GM21619 (cell line): ENCODE measurements at regions not wholly inside any gene's neighbourhood (a gene's known extent, or its start where the extent isn't known, plus 50 kb on each side); places are given as distances from the start of the nearest gene placed in this dataset.
"Not testable (repeated sequence)": the region's sequence is repeated elsewhere in the genome, so short reads cannot be mapped to it uniquely, and the experiment has no call there.

Experiments used
- ATAC-seq: cut with Tn5 transposase; IDR thresholded peaks from one replicate; pipeline ENCODE4 v1.9.1; 2021; ENCODE audit not compliant: unreplicated experiment

DNA sequence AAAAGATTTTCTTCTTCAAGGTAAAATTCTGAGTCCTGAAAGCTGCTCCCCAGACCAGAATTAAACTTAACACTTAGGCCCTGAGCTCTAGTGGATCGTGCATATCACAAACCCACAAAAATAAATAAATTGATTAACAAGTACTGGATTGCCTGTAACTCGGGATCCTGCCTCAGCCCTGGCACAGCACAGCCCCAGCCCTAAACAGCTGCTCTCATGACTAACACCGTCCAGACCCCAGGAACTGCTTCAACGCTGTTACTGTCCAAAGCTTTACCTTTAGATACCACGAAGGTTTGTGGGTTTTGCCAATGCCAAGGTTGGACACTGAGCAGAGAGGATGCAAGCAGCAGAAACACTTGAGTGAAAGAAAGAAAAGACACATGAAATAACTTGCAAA is 172.5 kb downstream of the COPRS start:
- ATAC-seq, result no peak

GRCh38 chr17:31684901-31685300 is 174.1 kb downstream of the COPRS start:
- no peak for ATAC-seq

- ATAC-seq, result no peak
Observed at GRCh38 chr17:31680126-31680525, 178.9 kb downstream of the COPRS start.

- no peak for ATAC-seq
Observed at GRCh38 chr17:31679667-31680066, 179.4 kb downstream of the COPRS start.

GRCh38 chr17:31678431-31678830 is 180.6 kb downstream of the COPRS start:
- ATAC-seq, result no peak

DNA sequence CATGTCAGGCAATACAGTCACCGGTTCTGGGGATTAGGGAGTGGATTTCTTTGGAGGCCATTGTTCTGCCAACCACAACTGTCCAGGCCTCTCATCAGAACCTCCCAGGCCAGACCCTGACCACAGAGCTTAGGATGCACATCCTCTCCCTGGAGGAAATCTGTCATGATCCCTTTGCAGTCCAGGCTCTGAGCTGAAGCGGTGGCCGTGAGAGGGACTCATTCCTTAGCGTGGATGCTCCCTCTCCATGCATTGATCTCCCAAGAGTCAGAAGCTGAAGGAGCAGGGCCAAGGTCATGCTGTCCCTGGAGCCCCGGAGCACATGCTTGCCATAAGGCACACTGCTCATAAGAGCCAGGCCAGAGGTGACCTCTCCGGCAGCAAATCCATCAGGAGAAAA is 181.4 kb downstream of the COPRS start:
- ATAC-seq, result no peak

DNA sequence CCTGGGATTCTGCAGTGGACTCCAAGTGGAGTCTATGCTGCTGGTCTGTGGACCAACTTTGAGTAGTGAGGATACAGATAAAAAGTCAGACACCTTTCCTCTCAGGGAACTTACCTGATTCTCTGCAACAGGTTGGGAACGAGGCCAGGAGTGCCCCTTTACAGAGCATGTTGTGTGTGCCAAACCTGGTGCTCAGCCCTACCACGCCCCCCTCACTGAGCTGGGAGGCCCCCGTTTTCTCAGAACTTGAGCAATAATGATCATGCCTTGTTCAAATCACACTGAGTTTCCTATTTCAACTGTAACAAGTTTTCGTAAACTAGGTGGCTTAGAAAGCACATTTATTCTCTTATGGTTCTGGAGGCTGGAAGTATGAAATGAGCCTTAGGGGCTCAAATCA is 182.0 kb downstream of the COPRS start:
- ATAC-seq, result no peak

DNA sequence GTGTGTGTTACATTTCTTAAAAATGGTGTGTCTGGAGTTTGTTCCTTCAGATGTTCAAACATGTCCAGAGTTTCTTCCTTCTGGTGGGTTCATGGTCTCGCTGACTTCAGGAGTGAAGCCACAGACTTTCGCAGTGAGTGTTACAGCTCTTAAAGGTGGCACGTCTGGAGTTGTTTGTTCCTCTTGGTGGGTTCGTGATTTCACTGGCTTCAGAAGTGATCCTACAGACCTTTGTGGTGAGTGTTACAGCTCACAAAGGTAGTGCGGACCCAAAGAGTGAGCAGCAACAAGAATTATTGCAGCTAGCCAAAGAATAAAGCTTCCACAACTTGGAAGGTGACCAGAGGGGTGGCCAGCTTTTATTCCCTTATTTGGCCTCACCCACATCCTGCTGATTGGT is 183.7 kb downstream of the COPRS start:
- ATAC-seq, result not testable (repeated sequence)

DNA sequence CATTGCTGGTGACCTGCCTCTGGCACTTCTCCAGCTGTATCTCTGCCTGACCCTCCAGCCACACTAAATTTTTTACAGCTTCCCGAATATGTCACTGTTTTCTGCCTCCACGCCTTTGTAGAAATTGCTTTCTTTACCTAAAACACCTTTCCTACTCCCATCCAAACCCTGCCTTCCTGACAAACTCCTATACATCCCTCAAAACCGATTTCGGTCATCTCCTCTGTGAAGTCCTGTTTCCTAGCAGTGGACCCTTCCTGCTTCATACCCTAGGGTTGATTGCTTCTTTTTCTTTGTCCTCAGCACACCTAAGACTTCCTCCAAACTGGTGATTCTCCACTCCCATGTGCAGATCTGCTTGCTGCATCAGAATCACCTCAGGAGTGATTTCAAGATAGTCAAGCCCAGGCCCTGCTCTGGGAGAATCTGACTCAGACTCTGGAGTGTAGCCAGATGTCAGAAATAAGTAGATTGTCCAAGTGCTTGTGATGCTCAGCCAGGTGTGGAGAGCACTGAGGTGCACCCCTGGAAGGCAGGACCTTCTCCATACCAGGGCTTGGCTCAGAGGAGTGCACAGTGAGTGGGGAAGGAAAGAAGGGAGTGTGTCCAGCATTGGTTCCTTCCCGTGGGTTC is 184.2 kb downstream of the COPRS start:
- ATAC-seq, result no peak

GRCh38 chr17:31674305-31674704 is 184.7 kb downstream of the COPRS start:
- ATAC-seq, result no peak

DNA sequence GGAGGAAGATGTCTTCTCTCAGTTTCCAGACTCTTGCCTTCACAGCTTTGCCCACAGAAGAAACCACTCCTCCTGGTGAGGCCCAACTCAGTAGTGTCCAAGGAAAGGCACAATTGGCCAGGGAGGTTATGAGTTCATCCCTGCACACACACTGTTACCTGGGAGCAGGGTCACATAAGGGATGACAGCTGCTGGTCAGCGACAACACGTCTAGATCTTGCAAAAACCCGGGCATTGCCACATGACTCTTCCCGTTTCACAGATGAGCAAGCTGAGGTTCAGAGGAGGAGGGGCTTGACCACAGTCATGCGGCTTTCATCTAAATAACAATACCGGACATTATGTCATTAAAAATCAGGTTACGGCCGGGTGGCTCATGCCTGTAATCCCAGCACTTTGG is 186.0 kb downstream of the COPRS start:
- no peak for ATAC-seq

DNA sequence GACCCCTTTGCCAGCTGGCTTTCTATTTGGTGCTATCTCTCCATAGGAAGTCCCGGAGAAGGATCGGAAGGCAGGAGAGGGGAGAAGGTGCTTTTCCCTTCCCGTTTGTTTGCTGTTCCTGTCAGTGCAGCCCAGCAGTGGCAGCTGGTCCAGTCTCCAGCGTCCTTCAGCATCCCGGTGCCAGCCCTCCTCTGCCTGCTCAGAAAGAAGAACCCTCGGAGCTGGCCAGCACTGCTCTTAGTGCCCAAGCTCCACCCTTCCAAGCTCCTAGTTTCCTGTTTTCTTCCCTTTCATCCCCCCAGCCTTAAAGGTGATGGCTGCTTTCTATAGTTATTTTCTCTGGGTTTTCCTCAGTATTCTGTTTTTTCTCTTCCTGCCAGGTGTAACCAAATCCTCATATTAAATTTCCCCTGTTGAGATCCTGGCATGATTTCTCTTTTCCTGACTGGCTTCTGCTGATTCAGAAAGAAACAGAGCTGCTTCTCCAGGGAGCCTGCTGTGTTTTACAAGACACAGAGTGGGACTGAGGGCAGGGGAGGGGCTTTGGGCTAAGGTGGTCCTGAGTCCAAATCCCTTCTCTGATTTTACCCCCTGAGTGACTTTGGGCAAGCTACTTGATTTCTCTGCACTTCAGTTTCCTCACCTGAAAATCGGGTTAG is 186.8 kb downstream of the COPRS start:
- no peak for ATAC-seq

DNA sequence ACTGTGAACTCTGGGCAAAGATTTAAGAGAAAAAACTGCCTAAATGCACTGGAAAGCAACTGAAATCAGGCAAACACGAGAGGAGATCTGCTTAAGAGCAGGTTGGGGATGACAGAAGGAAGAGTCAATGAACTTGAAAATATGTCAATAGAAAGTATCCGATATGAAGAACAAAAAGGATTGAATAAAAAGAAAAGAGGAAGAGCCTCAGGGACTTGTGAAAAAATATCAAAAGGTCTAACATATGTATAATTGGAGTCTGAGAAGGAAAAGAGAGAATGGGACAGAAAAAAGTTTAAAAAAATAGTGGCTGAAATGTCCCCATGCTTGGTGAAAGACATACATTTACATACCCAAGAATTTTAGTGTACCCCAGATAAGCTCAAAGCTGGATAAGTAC is 195.5 kb downstream of the COPRS start:
- no peak for ATAC-seq

DNA sequence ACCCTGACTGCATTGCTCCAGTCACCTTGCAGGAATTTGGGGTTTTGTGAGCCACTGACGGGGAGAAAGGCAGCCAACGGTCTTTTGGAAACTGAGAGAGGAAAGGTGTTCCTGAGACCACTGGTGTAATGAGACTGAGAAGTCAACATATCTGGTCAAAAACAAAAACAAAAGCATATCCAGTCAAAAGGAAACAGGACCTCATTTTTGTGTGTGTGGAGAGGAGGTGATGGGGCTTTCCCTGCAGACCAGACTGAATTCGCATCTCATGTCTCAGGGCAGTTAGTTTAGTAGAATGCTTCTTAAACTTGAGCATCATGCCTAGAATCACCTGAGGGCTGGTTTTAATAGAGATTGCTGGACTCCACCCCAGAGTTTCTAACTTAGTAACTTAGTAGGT is 198.4 kb downstream of the COPRS start:
- no peak for ATAC-seq

DNA sequence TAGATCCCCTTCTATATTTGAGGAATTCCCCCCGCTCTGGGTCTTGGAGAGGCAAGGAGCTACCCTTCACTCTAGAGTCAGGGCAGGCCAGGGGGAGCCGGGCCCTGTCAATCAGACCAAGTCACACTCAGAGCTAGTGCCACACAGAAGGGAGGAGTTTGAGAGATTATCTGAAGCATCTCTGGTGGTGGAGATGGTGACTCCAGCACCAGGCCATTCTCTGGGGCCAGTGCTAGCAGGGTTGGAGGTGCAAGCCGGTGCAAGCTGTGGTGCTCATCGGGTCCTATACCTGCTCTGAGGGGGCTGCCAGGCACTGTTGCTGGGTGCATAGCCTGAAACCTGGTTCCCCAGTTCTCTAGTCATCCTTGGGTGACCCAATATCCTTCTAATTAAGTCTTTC is 201.2 kb downstream of the COPRS start:
- no peak for ATAC-seq

GRCh38 chr17:31654936-31655335 is 204.1 kb downstream of the COPRS start:
- no peak for ATAC-seq

DNA sequence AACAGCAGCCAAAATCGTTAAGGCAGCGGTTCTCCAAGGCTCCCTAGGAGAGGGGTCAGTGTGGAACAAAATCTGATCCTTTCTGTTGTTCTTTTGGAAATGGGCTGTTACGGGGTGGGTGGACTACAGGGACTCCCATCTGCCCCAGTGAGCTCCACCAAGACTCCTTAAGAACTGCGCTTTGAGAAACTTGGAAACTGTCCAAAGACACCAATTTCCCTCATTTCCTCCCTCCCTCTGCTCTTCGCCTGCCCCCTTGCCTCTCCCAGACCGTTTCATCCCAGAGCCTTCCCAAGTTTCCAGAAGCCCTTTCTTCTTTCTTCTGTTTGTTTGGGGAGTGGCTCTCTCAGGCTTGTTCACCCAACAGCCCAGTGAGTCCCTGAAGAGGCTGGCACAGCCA is 205.4 kb downstream of the COPRS start:
- no peak for ATAC-seq

- ATAC-seq, result no peak
Observed at GRCh38 chr17:31650756-31651520, 208.1 kb downstream of the COPRS start.

- no peak for ATAC-seq
Observed at GRCh38 chr17:31649302-31649701, 209.7 kb downstream of the COPRS start.

- ATAC-seq, result no peak
Observed at GRCh38 chr17:31647661-31648060, 211.4 kb downstream of the COPRS start.

DNA sequence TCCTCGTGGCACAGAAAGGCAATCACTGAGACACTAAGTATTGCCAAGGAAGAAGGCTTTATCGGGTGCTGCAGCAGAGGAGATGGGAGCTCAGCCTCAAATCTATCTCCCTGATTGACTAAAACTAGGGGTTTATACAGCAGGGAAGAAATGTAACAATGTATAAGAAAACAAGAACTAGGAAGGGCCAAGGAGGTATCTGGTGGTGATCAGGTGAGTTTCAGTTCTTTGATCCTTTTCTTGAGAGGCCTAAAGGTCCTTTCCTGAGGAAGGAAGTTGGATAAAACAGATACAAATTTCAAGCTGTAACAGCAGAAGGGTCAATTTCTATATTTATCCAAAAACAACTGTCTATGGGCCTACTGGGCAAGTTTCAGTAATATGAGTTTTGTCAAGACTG is 212.4 kb downstream of the COPRS start:
- ATAC-seq, result no peak

- ATAC-seq, result no peak
Observed at GRCh38 chr17:31645351-31645750, 213.7 kb downstream of the COPRS start.
